Liver (tissue), 7 donors: ENCODE measurements at regions not wholly inside any gene's neighbourhood (a gene's known extent, or its start where the extent isn't known, plus 50 kb on each side); places are given as distances from the start of the nearest gene placed in this dataset.

Experiments
- DNase-seq: peaks from one replicate; pipeline ENCODE4 v3.0.0-alpha.2; 2017; ENCODE audit warnings: low spot score
- H3K27ac ChIP-seq, 2 donors: one replicate each; pipeline ENCODE4 v1.7.0; 2013; ENCODE audit warnings: inconsistent platforms in 2 of 2, low read length in 2 of 2, control low read depth in 1 of 2, low read depth in 1 of 2, mild to moderate bottlenecking in 1 of 2
- H3K27me3 ChIP-seq, 4 donors: one replicate each; pipeline versions ENCODE4 v1.6.1 to v1.7.0; 2013; ENCODE audit warnings: low read length in 3 of 4, inconsistent platforms in 1 of 4, mild to moderate bottlenecking in 1 of 4, moderate library complexity in 1 of 4; ENCODE audit not compliant: control insufficient read depth in 4 of 4, insufficient read depth in 4 of 4
- H3K36me3 ChIP-seq, 4 donors: one replicate each; pipeline versions ENCODE4 v1.6.1 to v1.7.0; 2013; ENCODE audit warnings: low read length in 3 of 4, mild to moderate bottlenecking in 3 of 4, low read depth in 1 of 4, moderate library complexity in 1 of 4; ENCODE audit not compliant: control insufficient read depth in 4 of 4, insufficient read depth in 3 of 4
- H3K4me1 ChIP-seq, 4 donors: one replicate each; pipeline versions ENCODE4 v1.6.1 to v1.7.0; 2013; ENCODE audit warnings: low read length in 3 of 4, mild to moderate bottlenecking in 3 of 4, moderate library complexity in 1 of 4; ENCODE audit not compliant: control insufficient read depth in 4 of 4, insufficient read depth in 4 of 4
- H3K4me3 ChIP-seq, 3 donors: one replicate each; pipeline versions ENCODE4 v1.6.1 to v1.7.0; 2013; ENCODE audit warnings: low read length in 3 of 3, control low read depth in 1 of 3, low read depth in 1 of 3, mild to moderate bottlenecking in 1 of 3
- H3K9ac ChIP-seq, 2 donors: one replicate each; pipeline ENCODE4 v1.7.0; 2013; ENCODE audit warnings: low read length in 2 of 2, mild to moderate bottlenecking in 2 of 2, moderate library complexity in 2 of 2, control low read depth in 1 of 2, low read depth in 1 of 2
- H3K9me3 ChIP-seq, 4 donors: one replicate each; pipeline versions ENCODE4 v1.6.1 to v1.7.0; 2013; ENCODE audit warnings: low read length in 3 of 4; ENCODE audit not compliant: control insufficient read depth in 4 of 4
- EGR1 ChIP-seq, 2 donors: IDR thresholded peaks; 2 replicates each; pipeline ENCODE4 v1.6.1; 2016 to 2018; ENCODE audit warnings: antibody characterized with exemption in 2 of 2, low read depth in 2 of 2
- FOXA1 ChIP-seq: IDR thresholded peaks from 2 replicates; pipeline ENCODE4 v1.6.1; 2016; ENCODE audit warnings: antibody characterized with exemption
- FOXA2 ChIP-seq: IDR thresholded peaks from 2 replicates; pipeline ENCODE4 v1.6.1; 2016; ENCODE audit warnings: antibody characterized with exemption
- GABPA ChIP-seq, 2 donors: IDR thresholded peaks in 1 of 2; conservative IDR thresholded peaks in 1 of 2; 2 replicates each; pipeline ENCODE4 v1.6.1; 2016; ENCODE audit warnings: antibody characterized with exemption in 2 of 2, mild to moderate bottlenecking in 1 of 2, moderate library complexity in 1 of 2
- HNF4A ChIP-seq, 2 donors: conservative IDR thresholded peaks; 2 replicates each; pipeline ENCODE4 v1.6.1; 2016; ENCODE audit warnings: antibody characterized with exemption in 2 of 2, mild to moderate bottlenecking in 2 of 2
- JUND ChIP-seq, 2 donors: IDR thresholded peaks; 2 replicates each; pipeline ENCODE4 v1.6.1; 2016; ENCODE audit warnings: antibody characterized with exemption in 2 of 2
- NR2F2 ChIP-seq: IDR thresholded peaks from 2 replicates; pipeline ENCODE4 v1.6.1; 2016; ENCODE audit warnings: antibody characterized with exemption
- RXRA ChIP-seq, 2 donors: IDR thresholded peaks; 2 replicates each; pipeline ENCODE4 v1.6.1; 2017 to 2018; ENCODE audit warnings: antibody characterized with exemption in 2 of 2, mild to moderate bottlenecking in 1 of 2
- SP1 ChIP-seq: IDR thresholded peaks from 2 replicates; pipeline ENCODE4 v1.6.1; 2018; ENCODE audit warnings: antibody characterized with exemption, mild to moderate bottlenecking
- TAF1 ChIP-seq: conservative IDR thresholded peaks from 2 replicates; pipeline ENCODE4 v1.6.1; 2016; ENCODE audit warnings: antibody characterized with exemption, mild to moderate bottlenecking
- YY1 ChIP-seq: IDR thresholded peaks from 2 replicates; pipeline ENCODE4 v1.6.1; 2016; ENCODE audit warnings: antibody characterized with exemption, mild to moderate bottlenecking
- WGBS: extraction: QIAGEN DNeasy Blood & Tissue Kit; methylation state at CpG from one replicate; pipeline ENCODE4 v1.1.7; 2013; 5-methylcytosine and 5-hydroxymethylcytosine counted together
- TF ChIP-seq, protein P1 (sequence below): IDR thresholded peaks from 2 replicates; pipeline ENCODE4 v1.6.1; 2016; ENCODE audit warnings: antibody characterized with exemption, mild to moderate bottlenecking
- TF ChIP-seq, protein P2 (sequence below): IDR thresholded peaks from 2 replicates; pipeline ENCODE4 v1.6.1; 2016; ENCODE audit warnings: antibody characterized with exemption
- TF ChIP-seq, protein P3 (sequence below): IDR thresholded peaks from 2 replicates; pipeline ENCODE4 v1.6.1; 2016; ENCODE audit warnings: antibody characterized with exemption
- TF ChIP-seq, protein P4 (sequence below): IDR thresholded peaks from 2 replicates; pipeline ENCODE4 v1.6.1; 2016; ENCODE audit warnings: antibody characterized with exemption
- donor health status: healthy.
- donor health status: healthy.
- donor health status: healthy.
- donor health status: healthy.

DNA sequence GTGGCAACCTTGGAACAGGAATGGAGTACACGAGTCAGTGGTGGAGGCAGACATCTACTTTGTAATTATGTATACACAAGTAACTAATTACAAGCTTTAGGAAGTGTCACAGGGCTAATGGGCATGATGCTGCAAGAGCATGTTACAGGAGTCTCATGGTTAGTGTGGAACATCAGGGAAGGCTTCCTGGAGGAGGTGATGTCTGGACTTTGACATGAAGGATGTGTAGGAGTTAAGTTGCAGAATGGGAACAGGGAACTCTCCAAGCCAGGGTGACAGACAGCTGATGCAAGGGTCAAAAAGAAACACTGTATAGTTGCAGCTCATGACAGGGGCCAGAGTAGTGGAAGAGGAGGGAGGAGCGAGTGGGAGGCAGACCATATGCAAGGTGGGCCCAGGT, 483.8 kb upstream of the EEF2KMT start (continued):
- TF ChIP-seq, protein P1, sequence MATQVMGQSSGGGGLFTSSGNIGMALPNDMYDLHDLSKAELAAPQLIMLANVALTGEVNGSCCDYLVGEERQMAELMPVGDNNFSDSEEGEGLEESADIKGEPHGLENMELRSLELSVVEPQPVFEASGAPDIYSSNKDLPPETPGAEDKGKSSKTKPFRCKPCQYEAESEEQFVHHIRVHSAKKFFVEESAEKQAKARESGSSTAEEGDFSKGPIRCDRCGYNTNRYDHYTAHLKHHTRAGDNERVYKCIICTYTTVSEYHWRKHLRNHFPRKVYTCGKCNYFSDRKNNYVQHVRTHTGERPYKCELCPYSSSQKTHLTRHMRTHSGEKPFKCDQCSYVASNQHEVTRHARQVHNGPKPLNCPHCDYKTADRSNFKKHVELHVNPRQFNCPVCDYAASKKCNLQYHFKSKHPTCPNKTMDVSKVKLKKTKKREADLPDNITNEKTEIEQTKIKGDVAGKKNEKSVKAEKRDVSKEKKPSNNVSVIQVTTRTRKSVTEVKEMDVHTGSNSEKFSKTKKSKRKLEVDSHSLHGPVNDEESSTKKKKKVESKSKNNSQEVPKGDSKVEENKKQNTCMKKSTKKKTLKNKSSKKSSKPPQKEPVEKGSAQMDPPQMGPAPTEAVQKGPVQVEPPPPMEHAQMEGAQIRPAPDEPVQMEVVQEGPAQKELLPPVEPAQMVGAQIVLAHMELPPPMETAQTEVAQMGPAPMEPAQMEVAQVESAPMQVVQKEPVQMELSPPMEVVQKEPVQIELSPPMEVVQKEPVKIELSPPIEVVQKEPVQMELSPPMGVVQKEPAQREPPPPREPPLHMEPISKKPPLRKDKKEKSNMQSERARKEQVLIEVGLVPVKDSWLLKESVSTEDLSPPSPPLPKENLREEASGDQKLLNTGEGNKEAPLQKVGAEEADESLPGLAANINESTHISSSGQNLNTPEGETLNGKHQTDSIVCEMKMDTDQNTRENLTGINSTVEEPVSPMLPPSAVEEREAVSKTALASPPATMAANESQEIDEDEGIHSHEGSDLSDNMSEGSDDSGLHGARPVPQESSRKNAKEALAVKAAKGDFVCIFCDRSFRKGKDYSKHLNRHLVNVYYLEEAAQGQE, result no peak
- TF ChIP-seq FOXA2 (no peak), NR2F2 (no peak), JUND (IDR thresholded peaks at IDR 0.05) (no peak), RXRA (IDR thresholded peaks at IDR 0.05) (no peak), YY1 (no peak), TAF1 (no peak)
- TF ChIP-seq, protein P2, sequence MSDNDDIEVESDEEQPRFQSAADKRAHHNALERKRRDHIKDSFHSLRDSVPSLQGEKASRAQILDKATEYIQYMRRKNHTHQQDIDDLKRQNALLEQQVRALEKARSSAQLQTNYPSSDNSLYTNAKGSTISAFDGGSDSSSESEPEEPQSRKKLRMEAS, result no peak
- TF ChIP-seq, protein P3, sequence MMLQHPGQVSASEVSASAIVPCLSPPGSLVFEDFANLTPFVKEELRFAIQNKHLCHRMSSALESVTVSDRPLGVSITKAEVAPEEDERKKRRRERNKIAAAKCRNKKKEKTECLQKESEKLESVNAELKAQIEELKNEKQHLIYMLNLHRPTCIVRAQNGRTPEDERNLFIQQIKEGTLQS, result no peak

GRCh38 chr16:5580772-5581171, 483.2 kb upstream of the EEF2KMT start:
- TF ChIP-seq SP1, result no peak
- no peak for TF ChIP-seq HNF4A (conservative IDR thresholded peaks at IDR 0.05)
- TF ChIP-seq FOXA1, result no peak
- no peak for TF ChIP-seq NR2F2
- TF ChIP-seq TAF1, result no peak
- TF ChIP-seq EGR1 (IDR thresholded peaks at IDR 0.05; ENCODE audit: low read depth in 2 of 2), result no peak
- TF ChIP-seq FOXA2, result no peak
- TF ChIP-seq JUND (IDR thresholded peaks at IDR 0.05), result no peak
- TF ChIP-seq, protein P4, sequence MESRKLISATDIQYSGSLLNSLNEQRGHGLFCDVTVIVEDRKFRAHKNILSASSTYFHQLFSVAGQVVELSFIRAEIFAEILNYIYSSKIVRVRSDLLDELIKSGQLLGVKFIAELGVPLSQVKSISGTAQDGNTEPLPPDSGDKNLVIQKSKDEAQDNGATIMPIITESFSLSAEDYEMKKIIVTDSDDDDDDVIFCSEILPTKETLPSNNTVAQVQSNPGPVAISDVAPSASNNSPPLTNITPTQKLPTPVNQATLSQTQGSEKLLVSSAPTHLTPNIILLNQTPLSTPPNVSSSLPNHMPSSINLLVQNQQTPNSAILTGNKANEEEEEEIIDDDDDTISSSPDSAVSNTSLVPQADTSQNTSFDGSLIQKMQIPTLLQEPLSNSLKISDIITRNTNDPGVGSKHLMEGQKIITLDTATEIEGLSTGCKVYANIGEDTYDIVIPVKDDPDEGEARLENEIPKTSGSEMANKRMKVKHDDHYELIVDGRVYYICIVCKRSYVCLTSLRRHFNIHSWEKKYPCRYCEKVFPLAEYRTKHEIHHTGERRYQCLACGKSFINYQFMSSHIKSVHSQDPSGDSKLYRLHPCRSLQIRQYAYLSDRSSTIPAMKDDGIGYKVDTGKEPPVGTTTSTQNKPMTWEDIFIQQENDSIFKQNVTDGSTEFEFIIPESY, result no peak
- no peak for TF ChIP-seq RXRA (IDR thresholded peaks at IDR 0.05)
- TF ChIP-seq YY1, result no peak
- no peak for TF ChIP-seq GABPA (IDR thresholded peaks at IDR 0.05 in 1 of 2, conservative IDR thresholded peaks at IDR 0.05 in 1 of 2)
- TF ChIP-seq, protein P2, result no peak
- Histone ChIP-seq H3K27me3 (peaks cover 0 to 6% (median 0%) of the 10 kb centered on the region in 4 donors), H3K4me1 (no peaks in the 10 kb centered on the region), H3K4me3 (no peak overlapping the region), H3K9me3 (no peaks in the 10 kb centered on the region), H3K36me3 (no peaks in the 10 kb centered on the region), H3K9ac (no peak overlapping the region), H3K27ac (no peak overlapping the region)
- 78% methylated on average over 6 of the region's 6 CpGs for WGBS
- no peak for DNase-seq

DNA sequence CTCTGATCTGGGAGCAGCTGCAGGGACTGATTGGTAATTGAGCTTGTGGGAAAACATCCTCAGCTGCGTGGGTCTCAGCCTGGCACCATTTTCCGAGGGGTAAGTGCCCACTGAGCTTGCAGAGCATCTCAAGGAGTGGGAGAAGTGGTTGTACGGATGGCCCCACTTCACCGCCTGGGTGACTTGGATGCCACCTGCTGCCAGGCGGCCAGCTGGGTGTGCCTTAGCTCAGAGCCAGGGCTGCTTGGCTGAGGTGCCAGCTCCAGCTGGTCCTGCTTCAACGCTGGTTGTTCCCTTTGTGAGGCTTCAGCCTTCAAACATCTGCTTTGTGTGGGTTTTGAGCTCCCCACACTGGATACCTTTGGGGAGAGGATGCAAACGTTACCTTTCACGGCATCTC, 482.7 kb upstream of the EEF2KMT start:
- no peak for DNase-seq
- no peak overlapping the region for H3K4me3 ChIP-seq
- no peak overlapping the region for H3K9ac ChIP-seq
- H3K27ac ChIP-seq, result no peak overlapping the region
- TF ChIP-seq EGR1 (IDR thresholded peaks at IDR 0.05; ENCODE audit: low read depth in 2 of 2) (no peak), FOXA1 (no peak), GABPA (IDR thresholded peaks at IDR 0.05 in 1 of 2, conservative IDR thresholded peaks at IDR 0.05 in 1 of 2) (no peak), TAF1 (no peak), YY1 (no peak), NR2F2 (no peak), JUND (IDR thresholded peaks at IDR 0.05) (no peak), HNF4A (conservative IDR thresholded peaks at IDR 0.05) (no peak)
- TF ChIP-seq, protein P1, result no peak
- TF ChIP-seq, protein P3, result no peak
- H3K4me1 ChIP-seq, result no peaks in the 10 kb centered on the region
- WGBS, result 74% methylated on average over 8 of the region's 8 CpGs
- H3K27me3 ChIP-seq, result peaks cover 0 to 4% (median 0%) of the 10 kb centered on the region in 4 donors
- H3K9me3 ChIP-seq, result no peaks in the 10 kb centered on the region
- H3K36me3 ChIP-seq, result no peaks in the 10 kb centered on the region
